GM21423 (cell line): ENCODE measurements at regions not wholly inside any gene's neighbourhood (a gene's known extent, or its start where the extent isn't known, plus 50 kb on each side); places are given as distances from the start of the nearest gene placed in this dataset.
"Not testable (repeated sequence)": the region's sequence is repeated elsewhere in the genome, so short reads cannot be mapped to it uniquely, and the experiment has no call there.

Experiments
- ATAC-seq: cut with Tn5 transposase; IDR thresholded peaks from one replicate; pipeline ENCODE4 v1.9.1; 2021; ENCODE audit warnings: mild to moderate bottlenecking, moderate library complexity; ENCODE audit not compliant: unreplicated experiment

DNA sequence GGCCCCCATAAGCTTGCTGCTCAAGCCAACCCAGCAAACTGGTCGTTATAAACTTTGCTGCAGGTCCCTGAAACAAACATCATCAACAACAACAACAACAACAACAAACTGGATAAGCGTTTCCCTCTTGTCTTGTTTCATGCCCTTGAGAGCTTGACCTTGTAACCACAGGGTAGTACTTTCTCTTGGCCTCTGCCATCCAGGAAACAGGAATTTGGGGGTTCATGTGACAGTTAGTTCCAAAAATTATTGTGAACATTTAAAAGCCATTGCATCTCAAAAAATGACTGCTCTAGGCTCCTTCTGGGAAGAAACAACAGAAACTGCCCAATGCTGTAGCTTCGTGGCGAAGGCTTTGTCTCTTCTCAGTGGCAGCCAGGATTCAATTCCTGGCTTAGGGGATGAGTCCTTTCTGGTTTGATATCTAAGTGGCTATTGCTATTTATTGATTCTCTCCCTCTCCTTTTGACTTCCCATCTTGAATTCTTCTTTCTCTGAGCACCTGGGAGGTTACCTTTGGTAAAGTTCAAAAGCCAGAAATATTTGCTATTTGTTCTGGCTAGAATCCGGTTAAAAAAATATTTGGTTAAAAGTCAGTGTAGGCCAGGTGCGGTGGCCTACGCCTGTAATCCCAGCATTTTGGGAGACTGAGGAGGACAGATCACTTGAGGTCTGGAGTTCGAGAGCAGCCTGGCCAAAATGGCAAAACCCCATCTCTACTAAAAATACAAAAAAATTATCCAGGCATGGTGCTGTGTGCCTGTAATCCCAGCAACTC is 52.0 kb upstream of the CPM start:
- ATAC-seq: no peak

DNA sequence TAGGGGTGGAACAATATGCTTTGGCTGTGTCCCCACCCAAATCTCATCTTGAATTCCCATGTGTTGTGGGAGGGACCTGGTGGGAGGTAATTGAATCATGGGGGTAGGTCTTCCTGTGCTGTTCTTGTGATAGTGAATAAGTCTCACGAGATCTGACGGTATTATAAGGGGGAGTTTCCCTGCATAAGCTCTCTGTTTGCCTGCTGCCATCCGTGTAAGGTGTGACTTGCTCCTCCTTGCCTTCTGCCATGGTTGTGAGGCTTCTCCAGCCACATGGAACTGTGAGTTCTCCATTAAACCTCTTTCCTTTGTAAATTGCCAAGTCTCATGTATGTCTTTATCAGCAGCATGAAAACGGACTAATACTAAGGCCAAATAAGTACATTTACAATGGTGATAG is 64.6 kb upstream of the CPM start:
- ATAC-seq: not testable (repeated sequence)

DNA sequence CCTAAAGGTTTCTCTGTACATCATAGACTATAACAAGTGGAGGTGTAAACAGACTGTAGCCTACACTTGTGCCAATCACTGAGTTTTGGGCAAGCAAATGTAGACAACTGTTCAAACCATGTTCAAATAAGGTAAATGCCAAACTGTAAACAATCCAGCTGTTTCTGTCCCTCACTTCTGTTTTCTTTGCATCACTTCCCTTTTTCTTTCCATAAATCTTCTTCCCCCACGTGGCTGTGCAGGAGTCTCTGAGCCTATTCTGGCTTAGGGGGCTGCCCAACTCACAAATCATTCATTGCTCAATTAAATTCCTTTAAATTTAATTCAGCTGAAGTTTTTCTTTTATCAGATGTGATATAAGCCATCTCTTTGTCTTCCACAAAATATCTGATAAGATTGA is 65.1 kb upstream of the CPM start:
- ATAC-seq: no peak

DNA sequence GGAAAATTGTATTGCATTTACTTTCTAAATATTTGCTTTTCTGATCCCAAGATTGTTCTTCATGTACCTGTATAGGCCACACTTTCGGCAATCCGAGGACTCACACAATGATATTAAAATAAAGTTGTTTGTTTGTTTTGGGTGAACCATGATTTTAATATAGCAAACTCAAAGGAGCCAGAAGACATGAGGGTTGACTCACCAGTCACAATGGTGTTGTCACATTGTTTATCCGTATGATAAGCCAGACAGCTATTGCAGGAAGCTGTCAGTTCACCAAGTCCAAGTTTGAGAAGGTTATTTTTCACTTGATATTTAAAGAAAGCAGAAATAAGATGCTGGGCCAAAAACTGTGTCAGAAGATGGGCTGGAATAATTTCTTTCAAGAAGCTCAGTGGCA is 67.1 kb upstream of the CPM start:
- no peak for ATAC-seq

DNA sequence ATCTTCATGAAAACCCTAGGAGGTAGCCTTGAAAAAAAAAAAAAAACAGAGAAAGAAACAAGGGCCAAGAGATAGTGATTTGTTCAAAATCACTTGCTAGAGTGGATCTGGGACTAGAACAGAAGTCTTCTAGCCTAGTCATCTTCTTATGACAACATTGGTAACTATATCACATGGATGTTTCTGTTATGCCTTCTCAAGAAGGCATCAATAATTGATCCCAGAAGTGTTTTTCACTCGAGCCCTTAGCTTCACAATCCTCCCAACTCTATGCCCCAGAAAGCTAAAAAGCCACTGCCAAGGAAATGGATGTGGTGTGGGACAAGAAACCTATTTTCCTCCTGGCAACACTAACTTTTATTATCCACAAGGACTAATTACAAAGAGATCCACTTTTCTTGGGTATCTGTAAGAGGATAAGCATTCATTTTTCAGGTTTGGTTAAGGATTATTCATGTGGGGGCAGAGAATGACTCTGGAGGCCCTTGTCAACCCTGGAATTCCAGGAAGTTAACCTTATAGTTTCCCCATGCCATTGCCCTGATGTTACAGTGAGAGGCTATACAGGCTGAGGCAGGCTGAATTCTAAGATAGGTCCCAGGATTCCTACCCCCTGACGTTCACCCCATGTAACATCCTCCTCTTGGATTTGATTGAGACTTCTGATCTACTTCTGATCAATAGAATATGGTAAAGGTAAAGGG is 67.7 kb upstream of the CPM start:
- ATAC-seq: no peak

DNA sequence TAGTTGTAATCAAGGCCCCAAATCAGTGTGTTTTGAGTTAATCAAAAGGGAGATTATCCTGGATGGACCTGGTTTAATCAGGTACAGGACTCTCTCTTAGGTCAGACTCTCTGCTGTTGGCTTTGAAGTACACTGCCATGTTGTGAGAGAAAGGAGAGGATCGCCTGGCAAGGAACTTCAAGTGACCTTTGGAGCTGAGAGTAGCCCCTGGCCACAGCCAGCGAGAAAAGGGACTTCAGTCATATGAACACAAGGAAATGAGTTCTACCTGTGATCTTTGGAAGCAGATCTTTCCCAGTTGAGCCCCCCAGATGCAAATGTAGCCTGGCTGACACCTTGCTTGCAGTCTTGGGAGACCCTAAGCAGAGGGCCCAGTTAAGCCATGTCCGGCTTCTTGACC is 68.3 kb upstream of the CPM start:
- no peak for ATAC-seq

DNA sequence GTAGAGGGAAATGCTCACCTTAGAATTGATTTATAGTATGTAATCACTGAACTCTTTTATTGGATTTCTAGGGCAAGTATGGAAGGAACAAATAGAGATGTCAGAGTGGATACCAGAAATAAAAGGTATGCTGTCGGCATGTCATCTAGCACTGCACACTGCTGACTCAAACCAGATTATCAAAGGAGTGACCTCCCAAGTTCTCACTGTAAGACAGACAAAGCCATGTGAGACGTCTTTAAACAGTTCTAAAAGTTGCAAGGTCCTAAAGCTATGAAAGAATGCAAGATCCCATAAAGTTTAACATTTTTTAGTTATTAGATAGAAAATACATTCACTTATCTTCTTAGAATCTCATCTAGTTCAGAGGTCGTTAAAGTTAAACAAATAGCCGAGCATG is 70.0 kb upstream of the CPM start:
- ATAC-seq: no peak

DNA sequence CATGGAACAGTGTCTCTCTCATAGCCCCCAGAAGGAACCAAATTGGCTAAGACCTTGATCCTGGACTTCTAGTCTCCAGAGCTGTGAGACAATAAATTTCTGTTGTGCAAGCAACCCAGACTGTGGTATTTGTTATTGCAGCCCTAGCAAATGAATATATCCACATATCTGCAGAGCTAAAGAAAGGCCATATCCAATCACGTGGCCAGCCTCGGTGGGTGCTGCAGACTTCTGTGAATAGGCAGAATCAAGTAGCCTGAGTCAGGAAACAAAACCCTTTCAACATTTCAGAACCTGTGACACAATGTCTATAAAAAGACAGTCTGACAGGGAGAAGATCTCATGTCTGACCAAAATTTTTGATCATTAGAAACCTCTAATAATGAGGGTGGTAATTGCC is 71.0 kb upstream of the CPM start:
- no peak for ATAC-seq

DNA sequence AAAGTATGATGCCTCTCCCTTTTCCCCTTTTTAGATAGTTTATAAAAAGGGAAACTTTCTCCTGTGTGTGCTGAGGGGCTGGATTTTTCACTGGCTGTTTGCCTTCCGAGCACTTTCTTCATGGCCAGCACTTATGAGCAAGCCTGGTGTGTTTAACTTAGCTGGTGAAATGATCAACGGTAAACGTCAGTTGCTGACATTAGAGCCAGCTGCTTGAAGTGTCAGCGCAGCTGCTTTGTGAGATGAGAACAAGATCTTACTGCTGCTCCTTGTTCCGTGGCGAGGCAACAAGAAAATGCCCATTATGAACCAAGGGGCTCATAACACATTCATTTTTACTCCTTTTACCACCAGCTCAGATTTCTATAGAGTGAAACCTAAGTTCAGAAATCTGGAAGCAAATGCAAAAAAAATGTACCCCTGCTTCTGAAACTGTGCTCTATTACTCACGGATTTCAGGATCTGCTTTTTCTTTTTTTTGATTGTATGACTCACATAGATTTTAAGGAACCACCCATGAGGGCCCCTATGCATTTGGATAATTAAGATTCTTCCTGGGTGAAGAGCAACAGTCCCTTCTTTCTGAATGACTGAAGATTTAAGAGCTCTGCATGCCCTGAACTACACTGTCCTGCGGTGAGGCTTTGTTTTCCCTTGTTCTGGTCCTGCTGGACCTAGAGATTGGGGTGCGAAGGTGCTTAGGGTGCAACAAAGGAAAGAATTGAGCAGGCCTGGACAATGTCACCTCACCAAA is 74.3 kb upstream of the CPM start:
- ATAC-seq: no peak

DNA sequence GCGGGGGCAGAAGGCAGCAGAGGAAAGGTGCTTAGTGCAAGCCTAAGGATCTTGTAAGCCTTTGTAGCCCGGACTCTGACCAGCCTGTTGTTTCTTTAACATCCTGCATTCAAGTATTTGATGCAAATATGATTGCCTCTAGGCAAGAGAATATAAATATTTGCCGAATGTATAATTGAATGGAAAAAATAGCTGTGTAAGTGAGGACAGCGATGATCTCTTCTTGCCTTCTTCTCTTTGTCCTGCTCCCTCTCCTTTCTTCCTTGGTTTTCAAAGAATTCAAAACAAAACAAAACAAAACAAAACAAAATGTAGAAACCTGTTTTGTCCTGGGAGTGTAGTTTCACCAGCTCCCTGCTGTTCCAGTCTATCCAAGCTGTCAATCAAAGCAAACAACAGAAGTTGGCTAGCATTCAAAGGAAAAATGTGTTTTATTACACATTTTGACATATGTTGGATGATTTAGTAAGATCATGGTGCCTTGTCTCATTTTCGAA is 74.9 kb upstream of the CPM start:
- ATAC-seq: no peak

DNA sequence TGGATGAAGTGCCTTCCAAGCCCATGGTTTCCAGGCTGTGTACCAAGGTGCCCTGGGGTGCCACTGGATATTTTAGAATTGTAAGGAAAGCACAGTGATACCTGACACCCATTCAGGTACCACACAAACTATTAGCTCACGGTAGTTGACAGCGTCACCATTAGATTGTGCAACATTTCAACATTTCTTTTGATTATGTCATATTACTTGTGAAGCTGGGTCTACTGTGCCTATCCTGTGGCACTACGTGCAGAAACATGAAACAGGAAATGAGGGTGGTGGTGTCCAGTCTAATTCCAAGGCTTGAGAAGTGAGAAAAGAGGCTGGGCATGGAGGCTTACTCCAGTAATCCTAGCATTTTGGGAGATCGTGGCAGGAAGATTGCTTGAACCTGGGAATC is 75.5 kb upstream of the CPM start:
- no peak for ATAC-seq

DNA sequence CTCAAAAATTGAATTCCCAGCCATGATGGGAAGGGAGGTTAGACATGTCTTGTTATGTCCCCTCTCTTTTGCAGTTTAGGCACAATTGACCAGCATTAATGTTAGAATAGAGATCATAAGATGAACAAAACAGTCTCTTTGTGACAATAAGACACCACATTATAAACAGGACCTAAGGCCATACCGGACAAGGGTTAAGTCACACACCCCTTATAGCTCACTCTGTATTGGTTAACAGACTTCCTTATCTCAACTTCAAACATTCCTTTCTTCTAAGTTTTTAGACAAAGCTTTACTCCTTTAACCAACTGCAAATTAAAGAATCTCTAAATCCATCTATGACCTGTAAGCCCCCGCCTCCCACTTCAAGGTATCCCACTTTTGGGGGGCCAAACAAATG is 81.1 kb upstream of the CPM start:
- no peak for ATAC-seq

DNA sequence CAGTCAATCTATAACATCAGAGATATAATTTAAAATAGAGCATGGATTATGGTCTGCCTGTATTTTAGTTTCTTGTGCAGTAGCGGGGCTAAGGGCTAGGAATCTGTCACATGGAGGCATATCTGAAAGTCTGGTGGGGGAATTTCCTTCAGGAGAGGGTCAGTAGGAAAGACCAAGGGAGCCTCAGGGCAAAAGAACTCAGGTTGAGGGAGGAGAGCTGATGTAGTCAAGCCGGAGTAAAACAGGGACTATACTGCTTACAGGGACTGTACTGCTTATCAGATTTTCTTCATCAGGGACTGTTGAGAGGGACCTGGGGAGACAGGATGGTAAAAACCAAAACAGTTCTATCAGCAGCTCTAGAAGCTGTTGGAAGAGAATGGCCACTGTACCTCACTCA is 82.0 kb upstream of the CPM start:
- no peak for ATAC-seq

DNA sequence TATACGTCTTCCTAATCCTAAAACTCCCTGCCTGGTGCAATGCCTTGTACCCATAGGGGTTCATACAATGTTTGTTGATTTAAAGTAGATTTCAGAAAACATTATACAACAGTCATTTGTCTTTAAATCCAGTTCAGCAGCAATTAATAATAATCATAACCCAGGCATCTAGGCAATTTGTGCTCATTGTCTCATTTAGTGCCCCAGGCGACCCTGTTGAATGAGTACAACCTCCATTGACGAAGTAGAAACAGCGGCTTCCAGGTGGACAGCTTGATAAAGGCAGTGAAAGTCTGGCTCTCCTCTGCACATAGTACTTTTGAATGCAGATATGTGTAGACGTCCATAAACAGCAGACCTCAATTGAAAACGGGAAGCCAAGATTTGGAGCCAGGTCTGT is 82.9 kb upstream of the CPM start:
- no peak for ATAC-seq

DNA sequence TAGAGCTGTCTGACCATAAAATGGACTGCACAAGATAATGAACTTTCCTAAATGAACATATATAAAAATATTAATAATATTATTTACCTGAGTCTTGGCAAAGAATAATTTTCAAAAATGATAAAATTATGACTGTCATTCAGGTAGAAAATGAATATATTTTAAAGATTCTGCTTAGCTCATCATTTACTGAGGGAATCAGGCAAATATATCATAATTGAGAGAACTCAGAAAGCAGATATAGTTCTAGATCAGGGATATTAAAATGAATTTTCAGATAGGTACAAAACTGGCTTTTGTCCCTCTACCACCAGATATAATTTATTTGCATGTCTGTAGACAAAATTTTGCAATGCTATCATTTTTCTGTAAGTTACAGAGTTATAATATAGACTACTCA is 86.1 kb upstream of the CPM start:
- ATAC-seq: no peak

DNA sequence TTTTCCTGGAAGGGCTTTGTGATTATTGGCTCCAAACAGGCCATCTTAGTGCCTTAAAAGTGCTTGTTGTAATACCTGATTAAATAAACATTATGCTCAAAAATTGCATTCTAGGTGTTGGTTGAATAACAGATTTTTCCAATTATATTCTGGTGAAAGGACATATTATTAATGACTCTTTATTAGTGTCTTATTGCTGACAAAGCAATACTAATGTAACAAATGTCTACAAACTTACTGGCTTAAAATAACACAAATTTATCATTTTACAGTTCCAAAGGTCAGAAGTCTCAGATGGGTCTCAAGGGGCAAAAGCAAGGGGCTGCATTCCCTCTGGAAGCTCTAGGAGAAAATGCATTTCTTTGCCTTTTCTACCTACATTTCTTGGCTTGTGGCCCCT is 86.9 kb upstream of the CPM start:
- ATAC-seq: no peak

DNA sequence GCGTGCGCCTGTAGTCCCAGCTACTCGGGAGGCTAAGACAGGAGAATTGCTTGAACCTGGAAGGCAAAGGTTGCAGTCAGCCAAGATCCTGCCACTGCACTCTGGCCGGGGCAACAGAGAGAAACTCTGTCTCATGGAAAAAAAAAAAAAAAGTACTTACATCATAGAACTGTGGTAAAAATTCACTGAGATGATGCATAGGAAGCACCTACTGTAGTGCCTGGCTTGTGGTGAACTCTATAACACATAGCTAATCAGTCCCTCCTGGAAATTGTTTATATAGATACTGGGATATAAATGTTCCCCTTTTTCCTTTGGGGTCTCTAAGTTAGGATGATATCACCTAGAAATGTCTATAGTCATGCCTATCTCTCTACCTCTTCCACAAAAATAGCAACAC is 89.7 kb upstream of the CPM start:
- ATAC-seq: no peak

DNA sequence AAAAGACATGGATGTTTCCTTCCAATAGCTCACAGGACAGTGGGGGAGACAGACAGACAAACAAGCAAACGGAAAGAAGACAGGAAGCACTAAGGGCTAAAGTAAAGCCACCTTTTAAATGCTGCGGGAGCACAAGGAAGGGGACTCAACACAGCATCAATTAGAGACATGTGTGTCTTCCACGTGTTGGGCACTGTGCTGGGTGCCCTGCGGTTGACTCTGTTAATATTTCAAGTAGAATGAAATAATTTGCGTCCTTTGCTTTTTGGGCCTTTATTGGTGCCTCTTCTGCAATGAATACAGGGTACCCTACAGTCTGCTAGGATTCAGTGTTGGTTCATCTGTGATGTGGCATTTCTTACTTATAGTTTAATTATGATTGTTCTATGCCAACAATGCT is 90.9 kb upstream of the CPM start:
- no peak for ATAC-seq

DNA sequence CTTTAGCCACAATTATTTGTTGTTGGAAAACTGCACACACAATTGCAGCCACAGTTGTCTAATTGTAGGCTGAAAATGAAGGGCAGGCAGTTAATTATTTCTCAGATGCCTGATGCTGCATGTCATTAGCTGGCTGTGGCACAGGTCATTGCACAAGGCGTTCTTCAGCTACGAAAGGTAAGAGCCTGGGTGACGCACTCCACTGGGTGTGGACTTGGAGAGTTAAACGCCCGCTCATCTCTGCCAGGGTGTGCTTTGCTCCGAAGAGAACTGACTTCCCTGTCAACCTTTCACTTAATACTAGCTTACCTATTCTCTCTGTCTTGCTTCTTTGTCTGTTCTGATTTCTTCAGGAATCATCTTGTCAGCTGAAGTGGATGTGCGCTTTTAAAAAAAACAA is 91.4 kb upstream of the CPM start:
- ATAC-seq: no peak

DNA sequence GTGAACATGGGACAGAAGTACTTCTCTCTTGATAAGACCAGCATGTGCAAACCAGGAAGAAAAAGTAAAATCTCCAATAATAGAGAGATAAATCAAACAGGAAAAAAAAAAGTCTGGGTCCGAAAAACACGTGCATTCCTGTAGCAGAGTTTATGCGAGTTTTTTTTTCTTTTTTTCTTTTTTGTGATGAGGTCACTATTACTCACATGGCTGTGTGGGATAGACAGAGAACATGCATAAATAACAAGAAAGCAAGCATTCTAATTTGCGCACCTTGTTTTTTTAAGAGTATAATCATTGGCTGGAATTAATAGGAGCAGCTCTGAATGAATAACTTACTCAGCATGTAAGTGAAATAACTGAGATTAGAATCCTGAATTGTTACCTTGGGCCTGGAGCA is 91.9 kb upstream of the CPM start:
- no peak for ATAC-seq

DNA sequence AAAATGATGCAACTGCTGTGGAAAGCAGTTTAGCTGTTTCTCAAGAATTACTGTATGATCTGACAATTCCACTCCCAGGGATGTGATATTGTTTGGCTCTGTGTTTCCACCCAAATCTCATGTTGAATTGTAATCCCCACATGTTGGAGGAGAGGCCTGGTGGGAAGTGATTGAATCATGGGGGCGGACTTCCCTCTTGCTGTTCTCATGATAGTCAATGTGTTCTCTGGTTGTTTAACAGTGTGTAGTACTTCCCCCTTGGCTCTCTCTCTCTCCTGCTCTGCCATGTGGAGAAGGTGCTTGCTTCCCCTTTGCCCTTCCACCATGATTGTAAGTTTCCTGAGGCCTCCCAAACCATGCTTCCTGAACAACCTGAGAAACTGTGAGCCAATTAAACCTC is 93.4 kb upstream of the CPM start:
- ATAC-seq: no peak

DNA sequence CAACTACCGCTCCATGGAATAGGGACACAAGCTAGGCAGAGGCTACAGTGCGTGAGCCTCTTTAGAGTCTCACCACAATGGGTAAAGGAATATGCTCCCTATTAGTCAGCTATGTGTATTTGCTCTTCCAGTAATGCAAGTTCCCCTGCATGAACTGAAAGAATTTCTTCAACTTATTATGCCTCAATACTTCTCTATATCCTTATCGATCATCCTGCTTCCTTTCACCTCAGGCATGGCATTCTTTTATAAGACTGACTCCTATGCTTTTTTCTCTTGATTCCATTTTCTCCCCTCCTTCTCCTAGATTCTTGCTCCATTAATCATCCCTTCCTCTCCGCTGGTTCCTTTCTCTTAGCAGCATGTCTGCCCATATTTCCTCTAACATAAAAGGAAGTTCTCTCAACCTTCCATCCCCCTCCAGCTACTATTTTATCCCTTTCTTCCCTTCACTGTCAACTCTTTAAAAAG is 94.5 kb upstream of the CPM start:
- ATAC-seq: no peak
